ENCODE measurements at regions not wholly inside any gene's neighbourhood (a gene's known extent, or its start where the extent isn't known, plus 50 kb on each side); places are given as distances from the start of the nearest gene placed in this dataset.

GRCh38 chr3:8341821-8342247 lies 159.8 kb upstream of the LMCD1 start:
- no peak for TF ChIP-seq CTCF (conservative IDR thresholded peaks at IDR 0.05; ENCODE audit: low read length)
- no peak for TF ChIP-seq EZH2phosphoT487 (IDR thresholded peaks at IDR 0.05; ENCODE audit: borderline replicate concordance, low read depth, low read length)

All from OCI-LY7 (cell line).